Loucy (cell line): ENCODE measurements at regions not wholly inside any gene's neighbourhood (a gene's known extent, or its start where the extent isn't known, plus 50 kb on each side); places are given as distances from the start of the nearest gene placed in this dataset.

Experiments
- H2AFZ ChIP-seq: fragments of 200-600 bp; sonication (generic); 2 replicates; pipeline ENCODE4 v1.6.0; 2016; ENCODE audit warnings: antibody characterized with exemption, mild to moderate bottlenecking, low read length, moderate library complexity
- H3F3A ChIP-seq: fragments of 200-600 bp; 2 replicates; pipeline ENCODE4 v1.6.0; 2016; ENCODE audit warnings: antibody characterized with exemption, low read depth, mild to moderate bottlenecking
- H3K27me3 ChIP-seq: fragments of 200-600 bp; sonication (generic); 2 replicates; pipeline ENCODE4 v1.6.1; 2014; ENCODE audit warnings: low read length, mild to moderate bottlenecking; ENCODE audit not compliant: insufficient read depth, poor library complexity, severe bottlenecking
- H3K36me3 ChIP-seq: fragments of 200-600 bp; sonication (generic); 2 replicates; pipeline ENCODE4 v1.6.1; 2016; ENCODE audit warnings: low read length; ENCODE audit not compliant: insufficient read depth
- H3K4me1 ChIP-seq: fragments of 200-600 bp; sonication (generic); 2 replicates; pipeline ENCODE4 v1.5.1; 2014; ENCODE audit warnings: low read length, mild to moderate bottlenecking; ENCODE audit not compliant: insufficient read depth, poor library complexity, severe bottlenecking
- H3K4me2 ChIP-seq: fragments of 200-600 bp; sonication (generic); 2 replicates; pipeline ENCODE4 v1.6.0; 2014; ENCODE audit warnings: antibody characterized with exemption, low read length, low read depth, mild to moderate bottlenecking; ENCODE audit not compliant: poor library complexity, severe bottlenecking
- H3K4me3 ChIP-seq: fragments of 200-600 bp; sonication (generic); 2 replicates; pipeline ENCODE4 v1.5.1; 2014; ENCODE audit warnings: low read length, mild to moderate bottlenecking, mixed read lengths; ENCODE audit not compliant: poor library complexity, severe bottlenecking
- H3K79me2 ChIP-seq: fragments of 200-600 bp; sonication (generic); 2 replicates; pipeline ENCODE4 v1.6.1; 2014; ENCODE audit warnings: low read length; ENCODE audit not compliant: insufficient read depth
- H3K9ac ChIP-seq: fragments of 200-600 bp; sonication (generic); 2 replicates; pipeline ENCODE4 v1.6.0; 2014; ENCODE audit warnings: mild to moderate bottlenecking, low read depth, low read length, moderate library complexity; ENCODE audit not compliant: poor library complexity, severe bottlenecking
- H3K9me2 ChIP-seq: fragments of 200-600 bp; sonication (generic); replicated peaks from 2 replicates; pipeline ENCODE4 v1.6.1; 2016; ENCODE audit warnings: low read depth, low read length, mixed read lengths
- H3K9me3 ChIP-seq: fragments of 200-600 bp; sonication (generic); 2 replicates; pipeline ENCODE4 v1.6.1; 2014; ENCODE audit warnings: mild to moderate bottlenecking, antibody characterized with exemption, low read length, low read depth; ENCODE audit not compliant: insufficient read depth
- H4K20me1 ChIP-seq: fragments of 200-600 bp; sonication (generic); 2 replicates; pipeline ENCODE4 v1.6.0; 2014; ENCODE audit warnings: antibody characterized with exemption, low read length, mild to moderate bottlenecking; ENCODE audit not compliant: insufficient read depth, poor library complexity, severe bottlenecking
- EZH2phosphoT487 ChIP-seq: fragments of 200-600 bp; IDR thresholded peaks from 2 replicates; pipeline ENCODE4 v1.6.1; 2018; ENCODE audit warnings: antibody characterized with exemption, mild to moderate bottlenecking, moderate library complexity, borderline replicate concordance
- TF ChIP-seq, protein P1 (sequence below): fragments of 200-600 bp; sonication (generic); conservative IDR thresholded peaks from 2 replicates; pipeline ENCODE4 v1.5.1; 2014; ENCODE audit warnings: mild to moderate bottlenecking, antibody characterized with exemption, low read length

- H3K4me2 ChIP-seq = no peak overlapping the region
- H3K27me3 ChIP-seq = peaks cover 5% of the 10 kb centered on the region
- TF ChIP-seq, protein P1, sequence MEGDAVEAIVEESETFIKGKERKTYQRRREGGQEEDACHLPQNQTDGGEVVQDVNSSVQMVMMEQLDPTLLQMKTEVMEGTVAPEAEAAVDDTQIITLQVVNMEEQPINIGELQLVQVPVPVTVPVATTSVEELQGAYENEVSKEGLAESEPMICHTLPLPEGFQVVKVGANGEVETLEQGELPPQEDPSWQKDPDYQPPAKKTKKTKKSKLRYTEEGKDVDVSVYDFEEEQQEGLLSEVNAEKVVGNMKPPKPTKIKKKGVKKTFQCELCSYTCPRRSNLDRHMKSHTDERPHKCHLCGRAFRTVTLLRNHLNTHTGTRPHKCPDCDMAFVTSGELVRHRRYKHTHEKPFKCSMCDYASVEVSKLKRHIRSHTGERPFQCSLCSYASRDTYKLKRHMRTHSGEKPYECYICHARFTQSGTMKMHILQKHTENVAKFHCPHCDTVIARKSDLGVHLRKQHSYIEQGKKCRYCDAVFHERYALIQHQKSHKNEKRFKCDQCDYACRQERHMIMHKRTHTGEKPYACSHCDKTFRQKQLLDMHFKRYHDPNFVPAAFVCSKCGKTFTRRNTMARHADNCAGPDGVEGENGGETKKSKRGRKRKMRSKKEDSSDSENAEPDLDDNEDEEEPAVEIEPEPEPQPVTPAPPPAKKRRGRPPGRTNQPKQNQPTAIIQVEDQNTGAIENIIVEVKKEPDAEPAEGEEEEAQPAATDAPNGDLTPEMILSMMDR = no peak
- no peak for TF ChIP-seq EZH2phosphoT487
- H3K4me1 ChIP-seq = no peaks in the 10 kb centered on the region
- H3K79me2 ChIP-seq = no peaks in the 10 kb centered on the region
- H4K20me1 ChIP-seq = no peaks in the 10 kb centered on the region
- H3K36me3 ChIP-seq = no peaks in the 10 kb centered on the region
- H3K9me3 ChIP-seq = no peaks in the 10 kb centered on the region
- no peaks in the 10 kb centered on the region for H3F3A ChIP-seq
- no peaks in the 10 kb centered on the region for H3K9me2 ChIP-seq
- no peak overlapping the region for H2AFZ ChIP-seq
- H3K4me3 ChIP-seq = no peak overlapping the region
- no peak overlapping the region for H3K9ac ChIP-seq
These were observed 91.9 kb upstream of the MGMT start for GRCh38 chr10:129375171-129375570.

DNA sequence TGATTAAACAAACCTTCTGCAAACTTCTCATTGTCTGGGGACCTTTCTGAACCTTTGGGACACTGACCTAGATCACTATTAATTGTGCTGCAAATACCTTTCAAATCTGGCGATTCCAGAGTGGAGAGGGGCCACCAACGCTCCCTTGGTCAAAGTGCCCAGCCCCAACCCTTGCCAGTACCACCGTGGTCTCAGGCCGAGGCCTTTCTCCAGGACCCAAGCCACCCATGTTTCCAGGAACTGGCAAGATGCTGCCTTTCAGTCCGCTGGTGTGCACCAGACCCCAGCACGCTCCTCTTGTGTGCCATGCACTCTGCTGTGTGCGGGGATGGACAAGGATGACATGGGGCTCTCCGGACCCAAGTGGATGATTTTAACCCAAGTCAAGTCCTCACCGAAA, 91.1 kb upstream of the MGMT start:
- no peak overlapping the region for H3K4me2 ChIP-seq
- H3K9me3 ChIP-seq = no peaks in the 10 kb centered on the region
- no peaks in the 10 kb centered on the region for H3K36me3 ChIP-seq
- no peaks in the 10 kb centered on the region for H3K4me1 ChIP-seq
- H3F3A ChIP-seq = no peaks in the 10 kb centered on the region
- H4K20me1 ChIP-seq = no peaks in the 10 kb centered on the region
- H3K27me3 ChIP-seq = peaks cover 5% of the 10 kb centered on the region
- no peak overlapping the region for H3K4me3 ChIP-seq
- no peaks in the 10 kb centered on the region for H3K9me2 ChIP-seq
- TF ChIP-seq, protein P1 = no peak
- no peak for TF ChIP-seq EZH2phosphoT487
- H2AFZ ChIP-seq = no peak overlapping the region
- no peak overlapping the region for H3K9ac ChIP-seq
- no peaks in the 10 kb centered on the region for H3K79me2 ChIP-seq

DNA sequence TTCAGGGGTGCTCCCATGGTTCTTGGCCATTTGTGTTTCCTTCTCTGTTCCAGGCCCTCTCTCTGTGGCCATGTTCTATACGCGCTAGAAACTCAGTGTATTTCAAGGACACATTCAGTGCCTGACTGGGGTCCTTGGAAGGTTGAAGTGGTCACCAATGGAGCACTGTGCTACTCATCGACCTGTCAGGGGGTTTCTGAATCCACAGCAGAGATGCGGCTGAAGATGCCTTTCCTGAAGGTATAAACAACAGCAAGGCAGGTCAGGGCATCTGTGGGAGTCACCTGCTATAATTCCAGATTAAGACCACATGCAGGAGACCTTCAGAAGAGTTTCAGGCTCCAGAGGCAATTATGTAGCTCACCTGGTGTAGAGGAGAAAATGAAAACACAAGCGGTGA, 86.8 kb upstream of the MGMT start:
- Histone ChIP-seq H3K4me2 (no peak overlapping the region), H3K9me3 (no peaks in the 10 kb centered on the region), H3F3A (no peaks in the 10 kb centered on the region), H3K79me2 (no peaks in the 10 kb centered on the region), H3K9ac (no peak overlapping the region), H3K27me3 (no peaks in the 10 kb centered on the region), H2AFZ (no peak overlapping the region), H3K9me2 (no peaks in the 10 kb centered on the region), H3K4me1 (no peaks in the 10 kb centered on the region), H4K20me1 (no peaks in the 10 kb centered on the region), H3K4me3 (no peak overlapping the region), H3K36me3 (no peaks in the 10 kb centered on the region)
- TF ChIP-seq, protein P1 = no peak
- no peak for TF ChIP-seq EZH2phosphoT487
